ENCODE measurements at regions not wholly inside any gene's neighbourhood (a gene's known extent, or its start where the extent isn't known, plus 50 kb on each side); places are given as distances from the start of the nearest gene placed in this dataset.

DNA sequence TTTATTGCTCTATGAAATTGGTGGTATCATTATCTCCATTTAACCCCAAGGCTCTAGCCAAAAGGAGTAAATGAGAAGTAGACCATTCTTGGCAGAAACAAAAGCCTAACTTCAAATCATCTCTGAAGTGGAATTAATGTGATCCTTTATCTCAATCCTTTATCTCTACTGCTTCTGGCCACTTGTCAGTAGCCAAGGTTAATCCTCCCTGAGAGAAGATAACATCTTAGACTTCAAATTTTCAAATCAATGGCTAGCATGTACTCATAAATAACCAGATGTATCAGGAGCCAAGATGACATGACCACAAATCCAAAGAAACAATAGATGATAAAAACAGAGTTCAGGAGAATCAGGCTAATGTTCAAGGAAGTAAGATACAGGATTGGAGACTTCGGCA, 123.1 kb upstream of the RASSF8 start:
- H3K79me2 ChIP-seq (ENCODE audit: insufficient read depth, low read length) = no peaks in the 10 kb centered on the region

DNA sequence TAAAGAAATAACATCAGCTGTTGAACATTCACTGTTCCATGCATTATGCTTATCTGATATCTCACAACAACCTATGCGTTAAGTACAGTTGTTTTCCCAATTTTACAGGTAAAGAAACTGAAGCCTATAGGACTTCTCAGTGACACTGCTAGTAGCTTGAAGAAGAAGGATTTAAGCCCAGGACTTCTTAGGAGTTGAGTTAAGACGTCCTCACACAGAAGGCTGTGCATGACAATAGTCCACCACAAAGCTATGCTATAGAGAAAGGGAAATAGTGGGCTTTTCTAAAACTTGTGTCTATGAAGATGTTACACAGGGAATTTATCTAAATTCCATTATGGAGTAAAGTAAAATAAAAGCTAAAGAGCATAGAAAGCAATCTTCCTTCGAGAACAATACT, 120.5 kb upstream of the RASSF8 start:
- no peaks in the 10 kb centered on the region for H3K27me3 ChIP-seq (ENCODE audit: insufficient read depth, low read length, poor library complexity, severe bottlenecking)
- TF ChIP-seq, protein P1, sequence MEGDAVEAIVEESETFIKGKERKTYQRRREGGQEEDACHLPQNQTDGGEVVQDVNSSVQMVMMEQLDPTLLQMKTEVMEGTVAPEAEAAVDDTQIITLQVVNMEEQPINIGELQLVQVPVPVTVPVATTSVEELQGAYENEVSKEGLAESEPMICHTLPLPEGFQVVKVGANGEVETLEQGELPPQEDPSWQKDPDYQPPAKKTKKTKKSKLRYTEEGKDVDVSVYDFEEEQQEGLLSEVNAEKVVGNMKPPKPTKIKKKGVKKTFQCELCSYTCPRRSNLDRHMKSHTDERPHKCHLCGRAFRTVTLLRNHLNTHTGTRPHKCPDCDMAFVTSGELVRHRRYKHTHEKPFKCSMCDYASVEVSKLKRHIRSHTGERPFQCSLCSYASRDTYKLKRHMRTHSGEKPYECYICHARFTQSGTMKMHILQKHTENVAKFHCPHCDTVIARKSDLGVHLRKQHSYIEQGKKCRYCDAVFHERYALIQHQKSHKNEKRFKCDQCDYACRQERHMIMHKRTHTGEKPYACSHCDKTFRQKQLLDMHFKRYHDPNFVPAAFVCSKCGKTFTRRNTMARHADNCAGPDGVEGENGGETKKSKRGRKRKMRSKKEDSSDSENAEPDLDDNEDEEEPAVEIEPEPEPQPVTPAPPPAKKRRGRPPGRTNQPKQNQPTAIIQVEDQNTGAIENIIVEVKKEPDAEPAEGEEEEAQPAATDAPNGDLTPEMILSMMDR (conservative IDR thresholded peaks at IDR 0.05; ENCODE audit: low read length) = no peak
- TF ChIP-seq EZH2phosphoT487 (IDR thresholded peaks at IDR 0.05; ENCODE audit: borderline replicate concordance) = no peak
- H3K9ac ChIP-seq (ENCODE audit: low read depth, low read length, poor library complexity, severe bottlenecking) = no peak overlapping the region
- no peak overlapping the region for H3K4me2 ChIP-seq (ENCODE audit: low read depth, low read length, poor library complexity, severe bottlenecking)
- peaks cover 2% of the 10 kb centered on the region for H3K4me1 ChIP-seq (ENCODE audit: insufficient read depth, low read length, poor library complexity, severe bottlenecking)
- no peaks in the 10 kb centered on the region for H3F3A ChIP-seq (ENCODE audit: low read depth)
- no peaks in the 10 kb centered on the region for H3K36me3 ChIP-seq (ENCODE audit: insufficient read depth, low read length)
- no peak overlapping the region for H3K4me3 ChIP-seq (ENCODE audit: low read length, poor library complexity, severe bottlenecking)
- no peaks in the 10 kb centered on the region for H4K20me1 ChIP-seq (ENCODE audit: insufficient read depth, low read length, poor library complexity, severe bottlenecking)
- no peaks in the 10 kb centered on the region for H3K79me2 ChIP-seq (ENCODE audit: insufficient read depth, low read length)
- H3K9me3 ChIP-seq (ENCODE audit: insufficient read depth, low read depth, low read length) = no peaks in the 10 kb centered on the region
- H2AFZ ChIP-seq (ENCODE audit: low read length) = no peak overlapping the region
- H3K9me2 ChIP-seq (replicated peaks; ENCODE audit: low read depth, low read length) = no peaks in the 10 kb centered on the region

More for the DNA sequence above, 123.1 kb upstream of the RASSF8 start:
- Histone ChIP-seq H3K4me3 (ENCODE audit: low read length, poor library complexity, severe bottlenecking) (no peak overlapping the region), H3K4me1 (ENCODE audit: insufficient read depth, low read length, poor library complexity, severe bottlenecking) (no peaks in the 10 kb centered on the region), H3K27me3 (ENCODE audit: insufficient read depth, low read length, poor library complexity, severe bottlenecking) (no peaks in the 10 kb centered on the region), H3K9me3 (ENCODE audit: insufficient read depth, low read depth, low read length) (no peaks in the 10 kb centered on the region), H3K9me2 (replicated peaks; ENCODE audit: low read depth, low read length) (no peaks in the 10 kb centered on the region), H4K20me1 (ENCODE audit: insufficient read depth, low read length, poor library complexity, severe bottlenecking) (no peaks in the 10 kb centered on the region), H2AFZ (ENCODE audit: low read length) (no peak overlapping the region), H3K36me3 (ENCODE audit: insufficient read depth, low read length) (no peaks in the 10 kb centered on the region), H3K4me2 (ENCODE audit: low read depth, low read length, poor library complexity, severe bottlenecking) (no peak overlapping the region), H3K9ac (ENCODE audit: low read depth, low read length, poor library complexity, severe bottlenecking) (no peak overlapping the region), H3F3A (ENCODE audit: low read depth) (no peaks in the 10 kb centered on the region)
- TF ChIP-seq EZH2phosphoT487 (IDR thresholded peaks at IDR 0.05; ENCODE audit: borderline replicate concordance) = no peak

DNA sequence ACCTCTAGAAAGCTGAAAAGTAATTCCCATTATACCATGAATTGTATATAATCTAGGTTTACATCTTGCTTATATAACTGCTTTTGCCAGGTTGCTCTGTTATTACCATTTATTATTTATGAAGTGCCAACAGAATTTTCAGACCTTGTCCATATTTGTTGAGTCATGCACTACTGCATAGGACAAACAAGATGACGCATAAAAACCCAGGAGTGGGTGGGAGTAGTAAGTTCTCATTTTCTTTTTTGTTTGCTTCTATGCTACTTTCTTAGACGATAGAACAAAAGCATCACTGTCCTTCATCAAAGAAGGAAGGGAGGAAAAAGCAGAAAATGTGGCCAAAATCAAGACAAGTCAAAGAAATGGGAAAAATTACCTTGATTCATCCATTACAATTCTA, 119.0 kb upstream of the RASSF8 start:
- TF ChIP-seq, protein P1 (conservative IDR thresholded peaks at IDR 0.05; ENCODE audit: low read length) = no peak
- no peak for TF ChIP-seq EZH2phosphoT487 (IDR thresholded peaks at IDR 0.05; ENCODE audit: borderline replicate concordance)
- no peaks in the 10 kb centered on the region for H3K9me3 ChIP-seq (ENCODE audit: insufficient read depth, low read depth, low read length)

More for the DNA sequence above, 119.0 kb upstream of the RASSF8 start:
- Histone ChIP-seq H3K4me2 (ENCODE audit: low read depth, low read length, poor library complexity, severe bottlenecking) (no peak overlapping the region), H3K36me3 (ENCODE audit: insufficient read depth, low read length) (no peaks in the 10 kb centered on the region), H3K4me1 (ENCODE audit: insufficient read depth, low read length, poor library complexity, severe bottlenecking) (peaks cover 9% of the 10 kb centered on the region), H3K79me2 (ENCODE audit: insufficient read depth, low read length) (no peaks in the 10 kb centered on the region), H3F3A (ENCODE audit: low read depth) (no peaks in the 10 kb centered on the region), H3K9ac (ENCODE audit: low read depth, low read length, poor library complexity, severe bottlenecking) (no peak overlapping the region), H3K9me2 (replicated peaks; ENCODE audit: low read depth, low read length) (no peaks in the 10 kb centered on the region), H2AFZ (ENCODE audit: low read length) (no peak overlapping the region), H4K20me1 (ENCODE audit: insufficient read depth, low read length, poor library complexity, severe bottlenecking) (no peaks in the 10 kb centered on the region), H3K27me3 (ENCODE audit: insufficient read depth, low read length, poor library complexity, severe bottlenecking) (no peaks in the 10 kb centered on the region), H3K4me3 (ENCODE audit: low read length, poor library complexity, severe bottlenecking) (no peak overlapping the region)

All from Loucy (cell line).